PFSK-1 (cell line): ENCODE measurements at regions not wholly inside any gene's neighbourhood (a gene's known extent, or its start where the extent isn't known, plus 50 kb on each side); places are given as distances from the start of the nearest gene placed in this dataset.

ENCODE experiments used
- FOXP2 ChIP-seq: optimal IDR thresholded peaks from 2 replicates; pipeline ENCODE3; 2011; ENCODE audit warnings: borderline replicate concordance, control low read depth, inconsistent platforms; ENCODE audit not compliant: insufficient read depth; ENCODE audit errors: extremely low read length, extremely low read depth
- POLR2AphosphoS5 ChIP-seq: IDR thresholded peaks from 2 replicates; pipeline ENCODE4 v1.6.1; 2012; ENCODE audit warnings: low read depth, mild to moderate bottlenecking, control low read depth, low read length, moderate library complexity
- SIN3A ChIP-seq: IDR thresholded peaks from 2 replicates; pipeline ENCODE4 v1.6.1; 2012; ENCODE audit warnings: mild to moderate bottlenecking, low read length, moderate library complexity, borderline replicate concordance; ENCODE audit not compliant: insufficient read depth
- TAF1 ChIP-seq: IDR thresholded peaks from 2 replicates; pipeline ENCODE4 v1.6.1; 2012; ENCODE audit warnings: low read length, control low read depth, borderline replicate concordance; ENCODE audit not compliant: insufficient read depth
- TF ChIP-seq, protein P1 (sequence below), 2 experiments: IDR thresholded peaks; 2 replicates each; pipeline versions ENCODE4 v1.6.1 to v1.8.0; 2011 to 2012; ENCODE audit warnings: low read depth in 2 of 2, low read length in 2 of 2, control low read depth in 1 of 2, inconsistent platforms in 1 of 2, mild to moderate bottlenecking in 1 of 2, moderate library complexity in 1 of 2; ENCODE audit not compliant: insufficient read depth in 1 of 2

DNA sequence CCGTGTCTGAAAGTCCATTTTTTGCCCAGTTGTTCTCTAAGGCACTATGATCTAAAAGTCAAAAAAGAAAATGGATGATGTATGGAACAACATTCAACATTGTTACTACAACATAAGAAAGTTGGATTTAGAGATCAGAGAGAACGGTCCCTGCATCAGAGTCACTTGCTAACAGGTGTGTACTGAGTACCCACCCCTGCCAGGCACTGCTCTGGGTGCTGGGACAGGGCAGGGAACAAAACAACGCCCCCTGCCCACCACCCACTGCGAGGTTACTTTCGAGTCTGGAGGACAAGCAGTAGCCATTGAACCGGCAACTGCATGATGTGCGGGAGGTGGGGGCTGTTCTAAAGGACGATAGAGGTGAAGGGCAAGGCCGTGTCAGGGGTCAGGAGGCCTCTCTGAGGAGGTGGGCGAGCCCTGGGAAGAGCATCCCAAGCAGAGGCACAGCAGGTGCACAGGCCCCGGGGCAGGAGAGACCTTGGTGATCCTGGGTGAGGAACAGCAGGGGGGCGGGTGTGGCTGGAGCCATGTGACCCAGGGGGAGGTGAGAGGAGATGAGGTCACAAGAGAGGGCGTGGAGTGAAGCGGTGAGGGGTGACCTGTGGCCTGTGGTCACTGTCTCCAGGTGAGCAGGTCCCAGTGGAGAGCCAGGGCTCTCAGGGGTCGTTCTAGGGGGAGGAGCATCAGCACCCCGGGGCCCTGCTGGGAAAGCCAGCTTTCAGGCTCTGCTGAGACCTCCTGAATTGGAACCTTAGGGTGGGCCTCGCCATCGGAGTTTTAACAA, 197.5 kb upstream of the SULF2 start:
- TF ChIP-seq SIN3A (no peak), FOXP2 (no peak), TAF1 (no peak), POLR2AphosphoS5 (no peak)
- TF ChIP-seq, protein P1, sequence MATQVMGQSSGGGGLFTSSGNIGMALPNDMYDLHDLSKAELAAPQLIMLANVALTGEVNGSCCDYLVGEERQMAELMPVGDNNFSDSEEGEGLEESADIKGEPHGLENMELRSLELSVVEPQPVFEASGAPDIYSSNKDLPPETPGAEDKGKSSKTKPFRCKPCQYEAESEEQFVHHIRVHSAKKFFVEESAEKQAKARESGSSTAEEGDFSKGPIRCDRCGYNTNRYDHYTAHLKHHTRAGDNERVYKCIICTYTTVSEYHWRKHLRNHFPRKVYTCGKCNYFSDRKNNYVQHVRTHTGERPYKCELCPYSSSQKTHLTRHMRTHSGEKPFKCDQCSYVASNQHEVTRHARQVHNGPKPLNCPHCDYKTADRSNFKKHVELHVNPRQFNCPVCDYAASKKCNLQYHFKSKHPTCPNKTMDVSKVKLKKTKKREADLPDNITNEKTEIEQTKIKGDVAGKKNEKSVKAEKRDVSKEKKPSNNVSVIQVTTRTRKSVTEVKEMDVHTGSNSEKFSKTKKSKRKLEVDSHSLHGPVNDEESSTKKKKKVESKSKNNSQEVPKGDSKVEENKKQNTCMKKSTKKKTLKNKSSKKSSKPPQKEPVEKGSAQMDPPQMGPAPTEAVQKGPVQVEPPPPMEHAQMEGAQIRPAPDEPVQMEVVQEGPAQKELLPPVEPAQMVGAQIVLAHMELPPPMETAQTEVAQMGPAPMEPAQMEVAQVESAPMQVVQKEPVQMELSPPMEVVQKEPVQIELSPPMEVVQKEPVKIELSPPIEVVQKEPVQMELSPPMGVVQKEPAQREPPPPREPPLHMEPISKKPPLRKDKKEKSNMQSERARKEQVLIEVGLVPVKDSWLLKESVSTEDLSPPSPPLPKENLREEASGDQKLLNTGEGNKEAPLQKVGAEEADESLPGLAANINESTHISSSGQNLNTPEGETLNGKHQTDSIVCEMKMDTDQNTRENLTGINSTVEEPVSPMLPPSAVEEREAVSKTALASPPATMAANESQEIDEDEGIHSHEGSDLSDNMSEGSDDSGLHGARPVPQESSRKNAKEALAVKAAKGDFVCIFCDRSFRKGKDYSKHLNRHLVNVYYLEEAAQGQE (IDR thresholded peaks at IDR 0.05; ENCODE audit: insufficient read depth in 1 of 2, low read depth in 2 of 2, low read length in 2 of 2): no peak

DNA sequence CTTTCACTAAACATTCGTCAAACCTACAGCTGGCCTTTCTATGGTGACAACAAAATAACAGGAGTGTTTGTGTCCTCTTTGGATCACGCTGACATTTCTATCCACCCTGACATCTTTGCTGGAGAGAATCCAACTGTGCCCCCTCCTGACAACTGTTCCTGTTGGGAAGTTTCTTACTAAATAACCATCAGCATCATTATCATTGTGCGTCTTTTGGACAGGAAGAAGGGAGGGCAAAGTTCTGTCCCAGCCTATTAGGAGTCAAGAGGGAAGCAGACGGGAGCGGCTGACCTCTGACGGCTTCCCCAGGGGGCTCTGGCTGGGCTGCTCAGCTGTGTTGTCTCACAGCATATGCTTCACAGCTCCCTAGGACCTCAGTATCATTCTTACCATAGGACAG, 195.9 kb upstream of the SULF2 start:
- TF ChIP-seq, protein P1 (IDR thresholded peaks at IDR 0.05; ENCODE audit: insufficient read depth in 1 of 2, low read depth in 2 of 2, low read length in 2 of 2): no peak
- no peak for TF ChIP-seq SIN3A
- TF ChIP-seq FOXP2: no peak
- TF ChIP-seq POLR2AphosphoS5: no peak
- TF ChIP-seq TAF1: no peak

DNA sequence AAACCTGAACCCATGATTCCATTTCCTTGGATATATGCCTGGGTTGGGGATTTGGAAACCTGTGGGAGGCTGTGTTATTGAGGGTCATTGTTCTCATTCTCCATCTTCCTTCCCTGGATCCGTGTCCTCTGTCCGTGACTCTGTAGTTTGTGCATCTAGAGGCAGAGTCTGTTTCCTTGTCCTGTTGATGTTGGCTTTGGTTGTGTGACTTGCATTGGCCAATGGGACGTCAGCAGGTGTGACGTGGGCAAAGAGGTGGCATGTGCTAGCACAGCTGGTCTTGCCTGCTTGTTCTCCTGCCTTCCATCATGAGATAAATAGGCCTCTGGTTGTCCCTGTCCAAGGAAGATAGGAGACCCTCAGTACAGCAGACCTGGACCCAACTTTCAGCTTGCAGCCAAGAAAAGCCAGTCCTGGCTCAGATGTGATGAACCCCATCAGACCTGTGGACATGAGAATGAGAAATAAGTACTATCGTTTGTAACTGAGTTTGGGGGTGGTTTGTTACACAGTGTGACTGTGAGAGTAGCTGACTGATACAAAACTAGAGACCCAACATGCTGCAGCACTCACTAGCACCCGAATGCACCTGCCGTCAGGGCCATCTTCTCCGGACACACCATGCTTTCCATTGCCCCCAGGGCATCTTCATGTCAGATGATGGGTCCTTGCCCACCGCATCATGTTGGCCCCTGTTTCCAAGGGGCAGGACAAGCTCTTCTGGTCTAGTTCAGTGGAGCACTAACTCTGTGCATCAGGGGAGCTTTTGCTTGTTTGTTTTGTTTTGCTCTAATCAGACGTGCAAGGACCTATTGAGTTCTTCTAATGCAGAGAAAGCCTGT, 195.3 kb upstream of the SULF2 start:
- TF ChIP-seq, protein P1 (IDR thresholded peaks at IDR 0.05; ENCODE audit: insufficient read depth in 1 of 2, low read depth in 2 of 2, low read length in 2 of 2): no peak
- TF ChIP-seq POLR2AphosphoS5: no peak
- no peak for TF ChIP-seq FOXP2
- no peak for TF ChIP-seq TAF1
- no peak for TF ChIP-seq SIN3A

DNA sequence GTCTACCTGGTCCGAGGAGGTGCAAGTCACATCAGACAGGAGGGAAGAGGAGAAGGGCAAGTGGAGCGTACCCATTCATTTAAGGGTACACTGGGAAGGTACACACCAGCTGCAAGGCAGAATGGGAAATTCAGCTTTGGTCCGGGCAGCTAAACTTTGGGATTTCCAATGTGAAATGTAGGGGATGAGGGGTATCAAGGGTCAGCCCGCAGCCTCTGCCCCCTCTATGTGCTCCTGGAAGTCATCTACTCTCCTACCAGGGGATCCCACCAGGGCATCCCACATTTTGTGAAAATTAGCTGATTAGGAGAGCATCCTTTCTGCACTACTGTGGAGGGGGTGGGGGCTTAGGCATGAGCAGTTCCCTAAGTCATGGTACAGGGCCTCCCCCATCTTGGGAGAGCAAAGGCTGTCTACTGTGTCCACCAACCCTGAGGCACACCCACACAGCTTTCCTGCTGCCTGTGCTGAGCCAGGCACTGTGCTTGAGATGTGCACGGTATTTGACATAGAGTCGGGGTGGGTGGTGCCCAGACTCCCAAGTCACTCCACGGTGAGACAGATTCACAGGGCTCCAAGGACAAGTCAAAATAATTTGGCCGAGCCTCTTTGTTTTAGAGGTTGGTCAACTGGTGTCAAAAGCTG, 189.1 kb upstream of the SULF2 start:
- TF ChIP-seq FOXP2 (no peak), TAF1 (no peak), POLR2AphosphoS5 (no peak), SIN3A (no peak)
- TF ChIP-seq, protein P1 (IDR thresholded peaks at IDR 0.05; ENCODE audit: insufficient read depth in 1 of 2, low read depth in 2 of 2, low read length in 2 of 2): no peak
